ENCODE measurements at regions not wholly inside any gene's neighbourhood (a gene's known extent, or its start where the extent isn't known, plus 50 kb on each side); places are given as distances from the start of the nearest gene placed in this dataset.

GRCh38 chr21:16536643-16537434, 807.1 kb downstream of the USP25 start:
- DNase-seq (ENCODE audit: low read depth in 2 of 2) = no peak

GRCh38 chr21:16537501-16537900, 807.7 kb downstream of the USP25 start:
- DNase-seq (ENCODE audit: low read depth in 2 of 2) = no peak

GRCh38 chr21:16538405-16538804, 808.6 kb downstream of the USP25 start:
- no peak for DNase-seq (ENCODE audit: low read depth in 2 of 2)

- DNase-seq (ENCODE audit: low read depth in 2 of 2) = no peak
Observed at GRCh38 chr21:16538936-16539440, 809.2 kb downstream of the USP25 start.

GRCh38 chr21:16540966-16541727, 811.4 kb downstream of the USP25 start:
- no peak for DNase-seq (ENCODE audit: low read depth in 2 of 2)

GRCh38 chr21:16550118-16550517, 820.3 kb downstream of the USP25 start:
- DNase-seq (ENCODE audit: low read depth in 2 of 2) = no peak

- no peak for DNase-seq (ENCODE audit: low read depth in 2 of 2)
Observed at GRCh38 chr21:16550917-16551741, 821.3 kb downstream of the USP25 start.

- no peak for DNase-seq (ENCODE audit: low read depth in 2 of 2)
Observed at GRCh38 chr21:16552880-16553279, 823.1 kb downstream of the USP25 start.

GRCh38 chr21:16554503-16554902, 824.7 kb downstream of the USP25 start:
- DNase-seq (ENCODE audit: low read depth in 2 of 2) = no peak

- DNase-seq (ENCODE audit: low read depth in 2 of 2) = no peak
Observed at GRCh38 chr21:16563116-16563515, 833.3 kb downstream of the USP25 start.

GRCh38 chr21:16563795-16564194, 834.0 kb downstream of the USP25 start:
- DNase-seq (ENCODE audit: low read depth in 2 of 2) = no peak

- no peak for DNase-seq (ENCODE audit: low read depth in 2 of 2)
Observed at GRCh38 chr21:16568244-16568643, 838.5 kb downstream of the USP25 start.

GRCh38 chr21:16568661-16569060, 838.9 kb downstream of the USP25 start:
- DNase-seq (ENCODE audit: low read depth in 2 of 2) = no peak

- DNase-seq (ENCODE audit: low read depth in 2 of 2) = no peak
Observed at GRCh38 chr21:16569679-16570078, 839.9 kb downstream of the USP25 start.

- DNase-seq (ENCODE audit: low read depth in 2 of 2) = no peak
Observed at GRCh38 chr21:16570171-16570570, 840.4 kb downstream of the USP25 start.

GRCh38 chr21:16570856-16571255, 841.1 kb downstream of the USP25 start:
- DNase-seq (ENCODE audit: low read depth in 2 of 2) = no peak

GRCh38 chr21:16571594-16571993, 841.8 kb downstream of the USP25 start:
- no peak for DNase-seq (ENCODE audit: low read depth in 2 of 2)

GRCh38 chr21:16572032-16572431, 842.2 kb downstream of the USP25 start:
- DNase-seq (ENCODE audit: low read depth in 2 of 2) = no peak

- DNase-seq (ENCODE audit: low read depth in 2 of 2) = no peak
Observed at GRCh38 chr21:16573578-16573977, 843.8 kb downstream of the USP25 start.

- no peak for DNase-seq (ENCODE audit: low read depth in 2 of 2)
Observed at GRCh38 chr21:16577975-16578374, 848.2 kb downstream of the USP25 start.

- no peak for DNase-seq (ENCODE audit: low read depth in 2 of 2)
Observed at GRCh38 chr21:16578912-16579311, 849.1 kb downstream of the USP25 start.

GRCh38 chr21:16579538-16579937, 849.8 kb downstream of the USP25 start:
- no peak for DNase-seq (ENCODE audit: low read depth in 2 of 2)
